CD4-positive, alpha-beta T cell (primary cell): ENCODE measurements at regions not wholly inside any gene's neighbourhood (a gene's known extent, or its start where the extent isn't known, plus 50 kb on each side); places are given as distances from the start of the nearest gene placed in this dataset.

ENCODE experiments used
- ATAC-seq: fragments of 200-7000 bp; cut with Tn5 transposase; one replicate; pipeline ENCODE4 v1.10.0; 2022; ENCODE audit warnings: mild to moderate bottlenecking; ENCODE audit not compliant: poor library complexity
- CTCF ChIA-PET: fragments of 350-600 bp; sonication (Branson Sonifier 250); formaldehyde crosslinking; loops from one replicate; lab custom pipeline; 2021; ENCODE audit warnings: antibody characterized with exemption, inconsistent platforms; lab: Charles Lee
- POLR2A ChIA-PET: fragments of 350-600 bp; sonication (Branson Sonifier 250); formaldehyde crosslinking; loops from one replicate; lab custom pipeline; 2021; ENCODE audit warnings: antibody characterized with exemption, inconsistent platforms; lab: Charles Lee
- DNase-seq, 14 experiments: peaks; one replicate each; pipeline ENCODE4 v3.0.0-alpha.2; 2013 to 2020; ENCODE audit warnings: mixed read lengths in 2 of 14
- H3K27ac ChIP-seq, 2 donors: one replicate each; pipeline versions ENCODE4 v1.5.1 to v1.7.0; 2013; ENCODE audit warnings: low read length in 2 of 2, low read depth in 1 of 2, mild to moderate bottlenecking in 1 of 2
- H3K27me3 ChIP-seq, 2 experiments: 1 replicate in 1 of 2; 2 replicates in 1 of 2; pipeline versions ENCODE4 v1.6.1 to v1.7.0; 2013; ENCODE audit warnings: low read length in 2 of 2, control low read depth in 1 of 2, mild to moderate bottlenecking in 1 of 2, moderate library complexity in 1 of 2; ENCODE audit not compliant: insufficient read depth in 2 of 2, control insufficient read depth in 1 of 2
- H3K36me3 ChIP-seq: one replicate; pipeline ENCODE4 v1.6.1; 2013; ENCODE audit warnings: low read length, control low read depth; ENCODE audit not compliant: insufficient read depth
- H3K4me1 ChIP-seq: one replicate; pipeline ENCODE4 v1.6.1; 2013; ENCODE audit warnings: low read length, control low read depth; ENCODE audit not compliant: insufficient read depth
- H3K4me3 ChIP-seq: one replicate; pipeline ENCODE4 v1.5.1; 2013; ENCODE audit warnings: mild to moderate bottlenecking, low read length, moderate library complexity
- H3K9me3 ChIP-seq, 2 experiments: 1 replicate in 1 of 2; 2 replicates in 1 of 2; pipeline versions ENCODE4 v1.6.1 to v1.7.0; 2013; ENCODE audit warnings: low read length in 2 of 2, mild to moderate bottlenecking in 2 of 2, control low read depth in 1 of 2, moderate library complexity in 1 of 2; ENCODE audit not compliant: control insufficient read depth in 1 of 2, insufficient read depth in 1 of 2
- H3K27ac Mint-ChIP-seq: one replicate; pipeline ENCODE4 v1.8.0; 2020; ENCODE audit warnings: mixed read lengths
- H3K27me3 Mint-ChIP-seq: one replicate; pipeline ENCODE4 v1.8.0; 2021; ENCODE audit warnings: mixed read lengths
- H3K36me3 Mint-ChIP-seq: one replicate; pipeline ENCODE4 v1.8.0; 2021; ENCODE audit warnings: low read depth, mixed read lengths
- H3K4me1 Mint-ChIP-seq: one replicate; pipeline ENCODE4 v1.8.0; 2021; ENCODE audit warnings: low read depth, mixed read lengths
- H3K4me3 Mint-ChIP-seq: one replicate; pipeline ENCODE4 v1.8.0; 2020; ENCODE audit warnings: mild to moderate bottlenecking, mixed read lengths
- H3K9me3 Mint-ChIP-seq: one replicate; pipeline ENCODE4 v1.8.0; 2020; ENCODE audit warnings: mixed read lengths
- CTCF ChIP-seq: fragments of 200-600 bp; IDR thresholded peaks from one replicate; pipeline ENCODE4 v1.8.0; 2022; ENCODE audit warnings: antibody characterized with exemption, mild to moderate bottlenecking
- intact Hi-C, 2 experiments: fragments of 100-400 bp; cut with DNase I in 1 of 2; cut with micrococcal nuclease in 1 of 2; formaldehyde crosslinking; loops; one replicate each; pipeline versions ENCODE4 v1.15.1 to v1.9.0; 2023 to 2025; cut with DNase I, micrococcal nuclease

- DNase-seq (no peak), ATAC-seq (no peak)
- CTCF ChIA-PET: no interaction called here
- H3K9me3 Mint-ChIP-seq: peaks cover 2% of the 10 kb centered on the region
- Histone ChIP-seq H3K4me1 (no peaks in the 10 kb centered on the region), H3K27me3 (no peaks in the 10 kb centered on the region), H3K36me3 (no peaks in the 10 kb centered on the region), H3K9me3 (peaks cover 11 to 27% of the 10 kb centered on the region in 2 experiments), H3K4me3 (no peak overlapping the region), H3K27ac (no peak overlapping the region)
- POLR2A ChIA-PET: no interaction called here
- H3K4me3 Mint-ChIP-seq: no peak overlapping the region
- H3K36me3 Mint-ChIP-seq: no peaks in the 10 kb centered on the region
- H3K4me1 Mint-ChIP-seq: no peaks in the 10 kb centered on the region
- H3K27me3 Mint-ChIP-seq: peaks cover 1% of the 10 kb centered on the region
- no peak for TF ChIP-seq CTCF
- intact Hi-C loops: no loop called here
- H3K27ac Mint-ChIP-seq: no peak overlapping the region
These were observed 241.8 kb upstream of the UBASH3B start for GRCh38 chr11:122413677-122414076.

GRCh38 chr11:122412581-122412980, 242.9 kb upstream of the UBASH3B start:
- intact Hi-C loops: no loop called here
- Mint-ChIP-seq H3K36me3 (no peaks in the 10 kb centered on the region), H3K27me3 (peaks cover 10% of the 10 kb centered on the region), H3K27ac (no peak overlapping the region), H3K4me1 (no peaks in the 10 kb centered on the region), H3K9me3 (peaks cover 2% of the 10 kb centered on the region), H3K4me3 (no peak overlapping the region)
- H3K36me3 ChIP-seq: no peaks in the 10 kb centered on the region
- ChIA-PET CTCF (no interaction called here), POLR2A (no interaction called here)
- H3K4me3 ChIP-seq: no peak overlapping the region
- H3K4me1 ChIP-seq: no peaks in the 10 kb centered on the region
- no peak overlapping the region for H3K27ac ChIP-seq
- peaks cover 11 to 27% of the 10 kb centered on the region in 2 experiments for H3K9me3 ChIP-seq
- no peak for DNase-seq
- no peaks in the 10 kb centered on the region for H3K27me3 ChIP-seq
- ATAC-seq: no peak
- no peak for TF ChIP-seq CTCF

DNA sequence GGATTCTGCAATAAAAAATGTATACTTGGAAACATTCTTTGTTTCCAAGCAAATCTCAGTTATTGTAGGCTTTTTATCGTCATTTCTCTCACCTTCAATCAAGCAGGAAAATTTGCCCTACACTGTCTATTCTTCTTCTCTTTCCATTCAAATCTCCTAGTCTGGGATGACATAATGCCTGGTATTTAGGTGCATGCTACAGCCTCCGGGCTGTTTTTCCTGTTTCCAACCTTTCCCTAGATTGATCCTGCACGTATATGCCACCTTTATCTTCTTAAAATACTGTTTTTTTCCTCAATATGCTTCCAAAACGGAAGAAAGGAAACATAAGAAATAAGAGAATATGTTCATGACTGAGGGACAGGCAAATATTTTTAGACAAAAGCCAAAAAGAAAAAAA, 249.1 kb upstream of the UBASH3B start:
- H3K9me3 Mint-ChIP-seq: no peaks in the 10 kb centered on the region
- H3K4me3 Mint-ChIP-seq: no peak overlapping the region
- CTCF ChIA-PET: no interaction called here
- TF ChIP-seq CTCF: no peak
- H3K36me3 Mint-ChIP-seq: no peaks in the 10 kb centered on the region
- no peak overlapping the region for H3K4me3 ChIP-seq
- no peaks in the 10 kb centered on the region for H3K4me1 ChIP-seq
- ATAC-seq (no peak), DNase-seq (no peak)
- peaks cover 19% of the 10 kb centered on the region for H3K27me3 Mint-ChIP-seq
- H3K36me3 ChIP-seq: no peaks in the 10 kb centered on the region
- no peaks in the 10 kb centered on the region for H3K4me1 Mint-ChIP-seq
- POLR2A ChIA-PET: no interaction called here
- H3K27me3 ChIP-seq: peaks cover 0 to 3% of the 10 kb centered on the region in 2 experiments
- H3K27ac Mint-ChIP-seq: no peak overlapping the region
- intact Hi-C loops: no loop called here
- peaks cover 0 to 3% of the 10 kb centered on the region in 2 experiments for H3K9me3 ChIP-seq
- H3K27ac ChIP-seq: no peak overlapping the region
